Common myeloid progenitor, CD34-positive (primary cell): ENCODE measurements at regions not wholly inside any gene's neighbourhood (a gene's known extent, or its start where the extent isn't known, plus 50 kb on each side); places are given as distances from the start of the nearest gene placed in this dataset.

Experiments used
- CTCF ChIA-PET: fragments of 350-600 bp; sonication (Branson Sonifier 250); formaldehyde crosslinking; loops from one replicate; lab custom pipeline; 2021; ENCODE audit warnings: antibody characterized with exemption; lab: Charles Lee
- POLR2A ChIA-PET: fragments of 350-600 bp; sonication (Branson Sonifier 250); formaldehyde crosslinking; loops from one replicate; lab custom pipeline; 2021; ENCODE audit warnings: antibody characterized with exemption; lab: Charles Lee
- DNase-seq, 3 donors: peaks; one replicate each; pipeline versions ENCODE4 v3.0.0 to v3.0.0-alpha.2; 2013
- H3K27ac ChIP-seq, 2 experiments: 1 replicate in 1 of 2; 2 replicates in 1 of 2; pipeline ENCODE4 v1.7.0; 2013; ENCODE audit warnings: inconsistent platforms in 2 of 2, low read length in 2 of 2, mild to moderate bottlenecking in 2 of 2, low read depth in 1 of 2, moderate library complexity in 1 of 2; ENCODE audit not compliant: severe bottlenecking in 2 of 2, insufficient read depth in 1 of 2, poor library complexity in 1 of 2
- H3K27me3 ChIP-seq, 5 experiments: replicated peaks in 2 of 5; 1 replicate in 3 of 5; 2 replicates in 2 of 5; pipeline versions ENCODE4 v1.6.1 to v1.7.0; 2013; ENCODE audit warnings: low read length in 4 of 5, mild to moderate bottlenecking in 2 of 5, moderate library complexity in 2 of 5, inconsistent platforms in 1 of 5; ENCODE audit not compliant: insufficient read depth in 5 of 5, control insufficient read depth in 4 of 5
- H3K36me3 ChIP-seq, 4 experiments: 1 replicate in 2 of 4; 2 replicates in 2 of 4; pipeline versions ENCODE4 v1.6.1 to v1.7.0; 2013; ENCODE audit warnings: low read length in 3 of 4, control low read depth in 1 of 4, mild to moderate bottlenecking in 1 of 4; ENCODE audit not compliant: control insufficient read depth in 4 of 4, insufficient read depth in 4 of 4
- H3K4me1 ChIP-seq, 4 experiments: 1 replicate in 3 of 4; 2 replicates in 1 of 4; pipeline versions ENCODE4 v1.6.1 to v1.7.1; 2013; ENCODE audit warnings: low read length in 3 of 4, mild to moderate bottlenecking in 3 of 4, control low read depth in 1 of 4, inconsistent platforms in 1 of 4, moderate library complexity in 1 of 4; ENCODE audit not compliant: control insufficient read depth in 4 of 4, insufficient read depth in 4 of 4; ENCODE audit errors: control extremely low read depth in 1 of 4
- H3K4me3 ChIP-seq, 7 experiments: 1 replicate in 4 of 7; 2 replicates in 3 of 7; pipeline versions ENCODE4 v1.5.1 to v1.7.0; 2013; ENCODE audit warnings: mild to moderate bottlenecking in 7 of 7, low read length in 6 of 7, moderate library complexity in 6 of 7, inconsistent platforms in 2 of 7, low read depth in 2 of 7, control low read depth in 1 of 7; ENCODE audit not compliant: insufficient read depth in 4 of 7, control insufficient read depth in 1 of 7; ENCODE audit errors: extremely low read depth in 1 of 7
- H3K9me3 ChIP-seq, 5 experiments: 1 replicate in 4 of 5; 2 replicates in 1 of 5; pipeline versions ENCODE4 v1.6.1 to v1.7.1; 2013; ENCODE audit warnings: low read length in 4 of 5, mild to moderate bottlenecking in 2 of 5, inconsistent platforms in 1 of 5, low read depth in 1 of 5, moderate library complexity in 1 of 5; ENCODE audit not compliant: control insufficient read depth in 4 of 5, insufficient read depth in 2 of 5; ENCODE audit errors: control extremely low read depth in 1 of 5
- WGBS: methylation state at CpG from one replicate; pipeline ENCODE4 v1.1.5; 2013; ENCODE audit not compliant: insufficient coverage; 5-methylcytosine and 5-hydroxymethylcytosine counted together

DNA sequence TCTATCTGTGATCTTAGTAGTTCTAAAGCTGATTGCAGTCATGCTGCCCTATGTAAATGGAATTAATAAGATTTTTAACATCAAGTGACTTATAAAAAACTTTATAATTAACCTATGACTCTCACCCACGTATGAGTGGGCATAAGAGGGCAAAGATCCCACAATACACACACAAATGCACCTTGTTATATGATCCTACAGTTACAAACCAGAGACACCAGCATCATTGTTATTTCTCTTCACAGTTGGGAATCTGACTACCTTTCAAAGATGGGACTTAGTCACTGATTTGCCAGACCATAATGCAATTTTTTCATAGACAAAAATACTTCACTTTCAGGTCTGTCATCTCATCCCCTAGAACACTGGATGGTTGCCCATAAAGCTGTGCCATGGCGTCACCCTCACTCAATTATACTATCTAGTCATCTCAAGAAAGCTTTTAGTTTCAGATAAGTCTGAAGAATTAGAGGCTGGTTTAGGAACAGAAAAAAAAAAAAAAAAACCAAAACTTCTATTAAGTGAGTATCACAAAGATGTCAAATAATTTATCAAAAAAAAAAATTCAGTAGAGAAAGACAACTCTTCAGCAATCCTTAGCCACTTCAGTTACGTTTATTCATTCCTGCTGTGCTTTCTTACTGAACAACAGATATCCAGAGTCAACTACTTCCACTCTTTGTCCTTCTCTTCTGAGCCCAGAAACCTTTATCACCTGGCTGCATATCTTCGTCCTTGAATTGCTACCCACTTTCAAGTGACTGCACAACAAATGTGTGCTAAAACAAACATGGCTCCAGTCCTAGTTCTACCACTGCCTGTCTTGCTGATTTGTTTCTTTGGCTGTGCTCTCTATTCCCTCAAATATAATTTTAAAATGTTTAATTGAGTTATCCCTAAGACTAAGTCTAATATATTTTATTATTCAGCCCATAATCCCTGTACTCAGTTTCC is 175.0 kb upstream of the CHRM2 start:
- H3K27ac ChIP-seq, result no peak overlapping the region
- ChIA-PET POLR2A (interaction anchor here (0.6 kb wide), 1 partner anchor 1155 kb away, joined by 3 read pairs; no protein-coding TSS in a partner anchor), CTCF (no interaction called here)
- WGBS, result 100% methylated on average over 2 of the region's 4 CpGs
- no peaks in the 10 kb centered on the region for H3K27me3 ChIP-seq
- no peaks in the 10 kb centered on the region for H3K9me3 ChIP-seq
- H3K4me3 ChIP-seq, result no peak overlapping the region
- H3K4me1 ChIP-seq, result no peaks in the 10 kb centered on the region
- no peaks in the 10 kb centered on the region for H3K36me3 ChIP-seq
- DNase-seq, result no peak

- Histone ChIP-seq H3K4me1 (no peaks in the 10 kb centered on the region), H3K27ac (no peak overlapping the region), H3K36me3 (no peaks in the 10 kb centered on the region), H3K4me3 (no peak overlapping the region), H3K27me3 (no peaks in the 10 kb centered on the region), H3K9me3 (no peaks in the 10 kb centered on the region)
- DNase-seq, result no peak
- CTCF ChIA-PET, result no interaction called here
- POLR2A ChIA-PET, result no interaction called here
- 93% methylated on average over 3 of the region's 3 CpGs for WGBS
Observed at GRCh38 chr7:136692221-136692620, 176.2 kb upstream of the CHRM2 start.

DNA sequence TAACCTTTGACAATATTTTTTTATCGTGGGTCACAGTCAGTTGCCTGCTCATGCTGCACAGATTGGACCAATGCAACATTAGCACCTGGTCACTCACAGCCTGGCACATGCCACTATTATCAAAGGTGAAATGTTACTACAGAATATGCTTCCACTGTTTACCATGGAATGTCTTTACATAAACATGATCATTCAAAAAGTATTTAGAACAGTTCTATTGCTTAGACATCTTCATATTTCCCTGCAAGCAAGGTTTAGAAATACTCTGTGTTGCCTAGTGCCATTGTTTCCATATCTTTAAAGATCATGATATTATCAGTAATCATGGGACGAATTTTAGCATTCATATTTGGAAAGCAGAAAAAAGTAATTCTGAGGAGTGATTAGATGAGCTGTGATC is 179.9 kb upstream of the CHRM2 start:
- POLR2A ChIA-PET, result no interaction called here
- H3K36me3 ChIP-seq, result no peaks in the 10 kb centered on the region
- H3K9me3 ChIP-seq, result no peaks in the 10 kb centered on the region
- H3K27me3 ChIP-seq, result no peaks in the 10 kb centered on the region
- CTCF ChIA-PET, result interaction anchor here (1.1 to 1.4 kb wide), 2 partner anchors 9 to 10 kb away, joined by 4 to 5 read pairs; no protein-coding TSS in a partner anchor
- no peak overlapping the region for H3K27ac ChIP-seq
- no peak for DNase-seq
- H3K4me3 ChIP-seq, result no peak overlapping the region
- 100% methylated on average over 1 of the region's 2 CpGs for WGBS
- no peaks in the 10 kb centered on the region for H3K4me1 ChIP-seq

- no peaks in the 10 kb centered on the region for H3K36me3 ChIP-seq
- H3K27me3 ChIP-seq, result no peaks in the 10 kb centered on the region
Observed at GRCh38 chr7:136687693-136688322, 180.6 kb upstream of the CHRM2 start.

DNA sequence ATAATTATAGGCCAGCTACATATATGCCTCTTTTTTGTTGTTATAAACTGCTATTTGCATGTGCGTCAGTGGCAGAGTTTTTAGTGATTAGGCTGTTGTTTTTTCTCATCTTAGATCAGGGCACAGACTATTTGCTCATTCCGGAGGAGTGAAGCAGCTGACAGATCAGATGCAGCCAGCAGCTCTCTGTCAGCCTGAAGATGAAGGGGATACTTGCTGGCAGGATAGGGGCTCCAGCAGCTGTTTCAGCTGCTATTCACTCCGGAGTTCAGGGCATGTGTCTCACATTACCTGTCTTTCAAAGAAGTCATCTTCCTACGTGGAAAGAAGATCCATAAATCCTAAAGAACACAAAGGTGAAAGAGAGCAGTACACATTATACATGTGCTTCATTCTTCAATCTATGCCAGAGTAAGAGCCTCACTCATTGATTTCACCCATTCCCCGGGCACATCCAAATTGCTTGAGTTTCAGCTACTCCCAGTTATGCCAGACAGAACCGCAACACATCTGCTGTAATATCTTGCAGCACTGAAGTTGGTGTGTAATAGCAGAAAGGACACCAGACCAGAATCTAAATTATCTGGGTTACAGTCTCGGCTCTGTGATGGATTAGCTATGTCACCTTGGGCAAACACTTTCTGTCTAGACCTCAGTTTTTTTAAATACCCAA is 182.8 kb upstream of the CHRM2 start:
- H3K9me3 ChIP-seq, result no peaks in the 10 kb centered on the region
- ChIA-PET CTCF (interaction anchor here (1.1 to 1.8 kb wide), 2 partner anchors 9 to 18 kb away, joined by 3 to 5 read pairs; no protein-coding TSS in a partner anchor), POLR2A (no interaction called here)
- no peaks in the 10 kb centered on the region for H3K27me3 ChIP-seq
- no peaks in the 10 kb centered on the region for H3K36me3 ChIP-seq
- WGBS, result 94% methylated on average over 4 of the region's 7 CpGs
- H3K4me1 ChIP-seq, result no peaks in the 10 kb centered on the region
- H3K4me3 ChIP-seq, result no peak overlapping the region
- DNase-seq, result no peak
- no peak overlapping the region for H3K27ac ChIP-seq

More at GRCh38 chr7:136687693-136688322, 180.6 kb upstream of the CHRM2 start:
- ChIA-PET POLR2A (no interaction called here), CTCF (interaction anchor here (0.6 to 1.4 kb wide), 8 partner anchors 8 to 1664 kb away, joined by 3 to 5 read pairs (median 4); no protein-coding TSS in a partner anchor)
- DNase-seq, result peak in 2 of 3 donors; percentile 34 to 36
- 78% methylated on average over 2 of the region's 2 CpGs for WGBS
- Histone ChIP-seq H3K27ac (no peak overlapping the region), H3K9me3 (no peaks in the 10 kb centered on the region), H3K4me3 (no peak overlapping the region), H3K4me1 (no peaks in the 10 kb centered on the region)

DNA sequence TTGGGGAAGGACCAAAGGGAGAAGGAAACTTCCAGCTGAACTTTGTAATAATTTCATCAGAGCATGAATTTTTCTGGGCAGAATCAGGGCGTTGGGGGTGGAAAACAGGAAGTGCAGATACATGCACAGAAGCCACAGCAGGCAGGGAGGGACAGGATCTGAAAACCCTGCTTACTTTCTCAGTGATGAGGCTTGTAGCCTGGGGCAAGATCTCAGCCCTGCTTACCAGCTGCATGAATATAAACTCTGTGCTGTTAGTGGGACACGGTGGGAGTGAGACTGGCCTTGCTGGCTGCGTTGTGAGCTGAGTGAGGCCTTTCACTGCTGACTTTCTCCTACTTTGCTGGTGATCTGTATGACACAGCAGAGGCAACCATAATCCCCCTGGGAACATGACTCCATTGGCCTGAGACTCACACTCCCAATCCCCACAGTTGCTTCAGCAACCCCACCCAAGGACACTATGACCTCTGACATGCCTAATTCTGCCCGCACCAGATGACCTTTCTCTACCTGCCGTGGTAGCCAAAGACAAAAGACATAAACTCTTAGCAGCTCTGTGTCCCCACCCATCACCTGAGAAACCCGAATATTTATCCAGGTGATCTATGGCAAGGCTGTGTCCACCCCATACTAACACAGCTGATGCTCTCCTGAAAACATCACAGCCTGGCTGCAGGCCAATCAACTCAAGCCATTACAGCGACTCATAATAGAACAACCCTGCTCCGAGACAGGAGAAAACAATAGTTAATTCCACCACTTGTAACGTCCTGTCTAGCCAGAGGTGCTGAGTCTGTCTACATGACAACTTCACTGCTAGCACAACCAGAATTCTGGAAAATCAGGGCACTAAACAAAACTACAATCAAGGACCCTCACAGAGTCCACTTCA is 190.7 kb upstream of the CHRM2 start:
- WGBS, result 82% methylated on average over 9 of the region's 9 CpGs
- Histone ChIP-seq H3K27ac (no peak overlapping the region), H3K27me3 (no peaks in the 10 kb centered on the region), H3K4me3 (peak overlapping the region in 1 of 7 experiments; percentile 38), H3K9me3 (peaks cover 0 to 13% (median 0%) of the 10 kb centered on the region in 5 experiments), H3K4me1 (peaks cover 0 to 13% (median 9%) of the 10 kb centered on the region in 4 experiments), H3K36me3 (no peaks in the 10 kb centered on the region)
- ChIA-PET POLR2A (interaction anchor here (0.6 kb wide), 2 partner anchors 180 to 570 kb away, joined by 3 to 7 read pairs; no protein-coding TSS in a partner anchor), CTCF (interaction anchor here (0.6 kb wide), 1 partner anchor 992 kb away, joined by 3 read pairs; no protein-coding TSS in a partner anchor)
- DNase-seq, result peak in 2 of 3 donors; percentile 45 to 57
